SK-N-SH (cell line): ENCODE measurements at regions not wholly inside any gene's neighbourhood (a gene's known extent, or its start where the extent isn't known, plus 50 kb on each side); places are given as distances from the start of the nearest gene placed in this dataset.
"Not testable (repeated sequence)": the region's sequence is repeated elsewhere in the genome, so short reads cannot be mapped to it uniquely, and the experiment has no call there.

Experiments used
- CTCF ChIA-PET: fragments of 300-600, 350-600 bp; formaldehyde crosslinking; extraction: SDS; loops from one replicate; lab custom pipeline; 2021; lab: Yijun Ruan, JAX
- POLR2A ChIA-PET: fragments of 350-600 bp; sonication (Branson Sonifier 250); formaldehyde crosslinking; extraction: SDS; loops from one replicate; lab custom pipeline; 2020; ENCODE audit warnings: antibody characterized with exemption, inconsistent platforms; lab: Yijun Ruan, JAX
- DNase-seq: peaks from one replicate; pipeline ENCODE4 v3.0.0; 2012
- H2AFZ ChIP-seq: fragments of 200-600 bp; sonication (generic); 2 replicates; pipeline ENCODE4 v1.8.1; 2016; ENCODE audit warnings: antibody characterized with exemption, mild to moderate bottlenecking, low read depth
- H3F3A ChIP-seq: fragments of 200-600 bp; sonication (generic); replicated peaks from 2 replicates; pipeline ENCODE3; 2016; ENCODE audit warnings: antibody characterized with exemption, mild to moderate bottlenecking; ENCODE audit not compliant: insufficient read depth
- H3K27ac ChIP-seq, 2 experiments: fragments of 200-500 bp in 1 of 2; fragments of 200-600 bp in 1 of 2; sonication (Bioruptor generic) in 1 of 2; sonication (generic), shearing (Covaris generic) in 1 of 2; 2 replicates each; pipeline versions ENCODE4 v1.5.1 to v1.6.1; 2014 to 2016; ENCODE audit warnings: low read depth in 2 of 2, inconsistent platforms in 1 of 2, low read length in 1 of 2, mild to moderate bottlenecking in 1 of 2, mixed read lengths in 1 of 2
- H3K27me3 ChIP-seq: fragments of 200-600 bp; sonication (generic), shearing (Covaris generic); 2 replicates; pipeline ENCODE4 v1.6.1; 2016; ENCODE audit warnings: mixed run types; ENCODE audit not compliant: insufficient read depth
- H3K36me3 ChIP-seq, 2 experiments: fragments of 200-500 bp in 1 of 2; fragments of 200-600 bp in 1 of 2; sonication (Bioruptor generic) in 1 of 2; sonication (generic) in 1 of 2; replicated peaks in 1 of 2; 2 replicates each; pipeline versions ENCODE3 to v1.5.1; 2014 to 2016; ENCODE audit warnings: low read length in 1 of 2, mild to moderate bottlenecking in 1 of 2; ENCODE audit not compliant: insufficient read depth in 2 of 2, control insufficient read depth in 1 of 2
- H3K4me1 ChIP-seq, 2 experiments: fragments of 200-500 bp in 1 of 2; fragments of 200-600 bp in 1 of 2; sonication (Bioruptor generic) in 1 of 2; sonication (generic), shearing (Covaris generic) in 1 of 2; 2 replicates each; pipeline versions ENCODE4 v1.5.1 to v1.6.1; 2014 to 2016; ENCODE audit warnings: low read depth in 1 of 2, low read length in 1 of 2, mixed run types in 1 of 2; ENCODE audit not compliant: insufficient read depth in 2 of 2, control insufficient read depth in 1 of 2
- H3K4me2 ChIP-seq: fragments of 200-600 bp; sonication (generic), shearing (Covaris generic); 2 replicates; pipeline ENCODE4 v1.6.1; 2017; ENCODE audit warnings: mixed run types
- H3K4me3 ChIP-seq, 2 experiments: fragments of 200-500 bp in 1 of 2; fragments of 200-600 bp in 1 of 2; sonication (Bioruptor generic) in 1 of 2; sonication (generic), shearing (Covaris generic) in 1 of 2; 2 replicates each; pipeline versions ENCODE4 v1.5.1 to v1.8.1; 2014 to 2016; ENCODE audit warnings: low read depth in 2 of 2, inconsistent platforms in 1 of 2, low read length in 1 of 2, mild to moderate bottlenecking in 1 of 2, mixed read lengths in 1 of 2, moderate library complexity in 1 of 2
- H3K79me2 ChIP-seq: fragments of 200-600 bp; sonication (generic); 2 replicates; pipeline ENCODE4 v1.8.1; 2017; ENCODE audit warnings: mild to moderate bottlenecking; ENCODE audit not compliant: insufficient read depth
- H3K9ac ChIP-seq: fragments of 200-600 bp; sonication (generic); 2 replicates; pipeline ENCODE4 v1.6.1; 2017; ENCODE audit warnings: mixed run types
- H3K9me2 ChIP-seq: fragments of 200-600 bp; sonication (generic); 2 replicates; pipeline ENCODE4 v1.6.1; 2017; ENCODE audit warnings: mixed run types
- H3K9me3 ChIP-seq: fragments of 200-600 bp; sonication (generic); 2 replicates; pipeline ENCODE4 v1.6.1; 2017; ENCODE audit warnings: mixed run types, mild to moderate bottlenecking, moderate library complexity
- H4K20me1 ChIP-seq: fragments of 200-600 bp; sonication (generic); 2 replicates; pipeline ENCODE4 v1.6.1; 2017; ENCODE audit warnings: mild to moderate bottlenecking, mixed run types; ENCODE audit not compliant: insufficient read depth
- FOXM1 ChIP-seq: IDR thresholded peaks from 2 replicates; pipeline ENCODE4 v1.4.0; 2012; ENCODE audit warnings: low read depth, mild to moderate bottlenecking
- TCF12 ChIP-seq: IDR thresholded peaks from 2 replicates; pipeline ENCODE4 v1.4.0; 2012
- WGBS: methylation state at CpG from one replicate; pipeline ENCODE4 v1.1.6; 2017; ENCODE audit warnings: low lambda C conversion rate; 5-methylcytosine and 5-hydroxymethylcytosine counted together
- TF ChIP-seq, protein P1 (sequence below): fragments of 200-600 bp; sonication (generic); IDR thresholded peaks from 2 replicates; pipeline ENCODE4 v1.6.1; 2017; ENCODE audit warnings: antibody characterized with exemption, mild to moderate bottlenecking, moderate library complexity
- TF ChIP-seq, protein P2 (sequence below): IDR thresholded peaks from 2 replicates; pipeline ENCODE4; 2012
- TF ChIP-seq, protein P3 (sequence below): IDR thresholded peaks from 2 replicates; pipeline ENCODE4 v1.4.0; 2012; ENCODE audit warnings: low read depth

GRCh38 chr21:32073593-32073992, 200.8 kb downstream of the HUNK start (continued):
- TF ChIP-seq, protein P1, sequence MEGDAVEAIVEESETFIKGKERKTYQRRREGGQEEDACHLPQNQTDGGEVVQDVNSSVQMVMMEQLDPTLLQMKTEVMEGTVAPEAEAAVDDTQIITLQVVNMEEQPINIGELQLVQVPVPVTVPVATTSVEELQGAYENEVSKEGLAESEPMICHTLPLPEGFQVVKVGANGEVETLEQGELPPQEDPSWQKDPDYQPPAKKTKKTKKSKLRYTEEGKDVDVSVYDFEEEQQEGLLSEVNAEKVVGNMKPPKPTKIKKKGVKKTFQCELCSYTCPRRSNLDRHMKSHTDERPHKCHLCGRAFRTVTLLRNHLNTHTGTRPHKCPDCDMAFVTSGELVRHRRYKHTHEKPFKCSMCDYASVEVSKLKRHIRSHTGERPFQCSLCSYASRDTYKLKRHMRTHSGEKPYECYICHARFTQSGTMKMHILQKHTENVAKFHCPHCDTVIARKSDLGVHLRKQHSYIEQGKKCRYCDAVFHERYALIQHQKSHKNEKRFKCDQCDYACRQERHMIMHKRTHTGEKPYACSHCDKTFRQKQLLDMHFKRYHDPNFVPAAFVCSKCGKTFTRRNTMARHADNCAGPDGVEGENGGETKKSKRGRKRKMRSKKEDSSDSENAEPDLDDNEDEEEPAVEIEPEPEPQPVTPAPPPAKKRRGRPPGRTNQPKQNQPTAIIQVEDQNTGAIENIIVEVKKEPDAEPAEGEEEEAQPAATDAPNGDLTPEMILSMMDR, result no peak
- TF ChIP-seq, protein P2, sequence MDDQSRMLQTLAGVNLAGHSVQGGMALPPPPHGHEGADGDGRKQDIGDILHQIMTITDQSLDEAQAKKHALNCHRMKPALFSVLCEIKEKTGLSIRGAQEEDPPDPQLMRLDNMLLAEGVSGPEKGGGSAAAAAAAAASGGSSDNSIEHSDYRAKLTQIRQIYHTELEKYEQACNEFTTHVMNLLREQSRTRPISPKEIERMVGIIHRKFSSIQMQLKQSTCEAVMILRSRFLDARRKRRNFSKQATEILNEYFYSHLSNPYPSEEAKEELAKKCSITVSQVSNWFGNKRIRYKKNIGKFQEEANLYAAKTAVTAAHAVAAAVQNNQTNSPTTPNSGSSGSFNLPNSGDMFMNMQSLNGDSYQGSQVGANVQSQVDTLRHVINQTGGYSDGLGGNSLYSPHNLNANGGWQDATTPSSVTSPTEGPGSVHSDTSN, result no peak
- no peak for TF ChIP-seq TCF12

GRCh38 chr21:32073190-32073589, 200.4 kb downstream of the HUNK start:
- no peaks in the 10 kb centered on the region for H3F3A ChIP-seq
- H3K9ac ChIP-seq, result no peak overlapping the region
- WGBS, result 68% methylated on average over 4 of the region's 6 CpGs
- H2AFZ ChIP-seq, result no peak overlapping the region
- no peaks in the 10 kb centered on the region for H4K20me1 ChIP-seq
- H3K9me2 ChIP-seq, result no peaks in the 10 kb centered on the region
- H3K4me1 ChIP-seq, result peaks cover 0 to 35% of the 10 kb centered on the region in 2 experiments; a peak in 2 of 4 replicates
- H3K27me3 ChIP-seq, result no peaks in the 10 kb centered on the region
- no peaks in the 10 kb centered on the region for H3K36me3 ChIP-seq
- no peak overlapping the region for H3K27ac ChIP-seq
- no peak overlapping the region for H3K4me3 ChIP-seq
- DNase-seq, result no peak
- no peaks in the 10 kb centered on the region for H3K9me3 ChIP-seq
- H3K79me2 ChIP-seq, result no peaks in the 10 kb centered on the region
- no peak overlapping the region for H3K4me2 ChIP-seq
- ChIA-PET POLR2A (no interaction called here), CTCF (interaction anchor here (1.6 kb wide), 1 partner anchor 208 kb away, joined by 4 read pairs; no protein-coding TSS in a partner anchor)
- TF ChIP-seq, protein P3, sequence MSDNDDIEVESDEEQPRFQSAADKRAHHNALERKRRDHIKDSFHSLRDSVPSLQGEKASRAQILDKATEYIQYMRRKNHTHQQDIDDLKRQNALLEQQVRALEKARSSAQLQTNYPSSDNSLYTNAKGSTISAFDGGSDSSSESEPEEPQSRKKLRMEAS, result no peak
- TF ChIP-seq FOXM1, result no peak
- TF ChIP-seq, all 33 proteins: peak for 0

GRCh38 chr21:32071620-32072019, 198.8 kb downstream of the HUNK start:
- CTCF ChIA-PET, result interaction anchor here (0.9 to 3.2 kb wide), 2 partner anchors 186 to 206 kb away, joined by 3 to 14 read pairs; no protein-coding TSS in a partner anchor
- H3K4me3 ChIP-seq, POLR2A ChIA-PET, H3K9me2 ChIP-seq, H3F3A ChIP-seq, H3K9me3 ChIP-seq, H2AFZ ChIP-seq, DNase-seq, H4K20me1 ChIP-seq, H3K4me2 ChIP-seq, H3K79me2 ChIP-seq, H3K9ac ChIP-seq, H3K36me3 ChIP-seq, H3K27me3 ChIP-seq: not testable (repeated sequence)
- WGBS, result 18% methylated on average over 2 of the region's 2 CpGs
- peak overlapping the region in 1 of 2 experiments; percentile 95; a peak in 2 of 4 replicates for H3K27ac ChIP-seq
- H3K4me1 ChIP-seq, result peaks cover 0 to 25% of the 10 kb centered on the region in 2 experiments; a peak in 2 of 4 replicates
